ENCODE measurements at regions not wholly inside any gene's neighbourhood (a gene's known extent, or its start where the extent isn't known, plus 50 kb on each side); places are given as distances from the start of the nearest gene placed in this dataset.

DNA sequence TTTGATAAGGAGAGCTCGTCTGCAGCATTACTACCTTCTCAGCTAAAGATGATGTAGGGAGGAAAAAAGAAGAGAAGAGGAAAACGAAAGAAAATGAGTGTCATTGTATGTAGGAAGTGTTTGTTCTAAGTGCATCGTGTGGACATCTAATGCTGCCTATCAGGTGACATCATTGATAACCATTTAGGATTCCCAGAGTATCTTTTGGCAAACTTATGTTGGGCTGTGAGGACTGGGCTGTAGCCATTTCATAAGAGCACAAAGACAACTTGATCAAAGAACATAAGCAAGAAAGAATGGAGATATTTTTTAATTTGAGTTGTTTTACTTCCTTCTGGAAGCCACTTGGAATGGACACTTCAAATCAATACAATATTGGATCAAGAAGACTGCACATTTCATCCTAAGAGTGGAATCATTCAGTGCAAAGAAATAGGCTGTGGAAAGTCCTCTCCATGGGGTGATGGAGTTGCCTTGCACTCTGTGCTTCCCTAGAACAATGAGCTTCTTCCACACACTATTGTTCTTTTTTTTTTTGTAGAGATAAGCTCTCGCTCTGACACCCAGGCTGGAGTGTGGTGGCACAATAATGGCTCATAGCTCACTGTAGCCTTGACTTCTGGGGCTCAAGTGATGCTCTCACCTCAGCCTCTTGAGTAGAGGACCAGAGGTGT is 52.4 kb upstream of the UBL3 start:
- Mint-ChIP-seq H3K9me3 (no peaks in the 10 kb centered on the region), H3K27me3 (no peaks in the 10 kb centered on the region), H3K4me1 (peaks cover 26% of the 10 kb centered on the region), H3K36me3 (no peaks in the 10 kb centered on the region), H3K4me3 (peak overlapping the region; percentile 72), H3K27ac (peak overlapping the region; percentile 75)

DNA sequence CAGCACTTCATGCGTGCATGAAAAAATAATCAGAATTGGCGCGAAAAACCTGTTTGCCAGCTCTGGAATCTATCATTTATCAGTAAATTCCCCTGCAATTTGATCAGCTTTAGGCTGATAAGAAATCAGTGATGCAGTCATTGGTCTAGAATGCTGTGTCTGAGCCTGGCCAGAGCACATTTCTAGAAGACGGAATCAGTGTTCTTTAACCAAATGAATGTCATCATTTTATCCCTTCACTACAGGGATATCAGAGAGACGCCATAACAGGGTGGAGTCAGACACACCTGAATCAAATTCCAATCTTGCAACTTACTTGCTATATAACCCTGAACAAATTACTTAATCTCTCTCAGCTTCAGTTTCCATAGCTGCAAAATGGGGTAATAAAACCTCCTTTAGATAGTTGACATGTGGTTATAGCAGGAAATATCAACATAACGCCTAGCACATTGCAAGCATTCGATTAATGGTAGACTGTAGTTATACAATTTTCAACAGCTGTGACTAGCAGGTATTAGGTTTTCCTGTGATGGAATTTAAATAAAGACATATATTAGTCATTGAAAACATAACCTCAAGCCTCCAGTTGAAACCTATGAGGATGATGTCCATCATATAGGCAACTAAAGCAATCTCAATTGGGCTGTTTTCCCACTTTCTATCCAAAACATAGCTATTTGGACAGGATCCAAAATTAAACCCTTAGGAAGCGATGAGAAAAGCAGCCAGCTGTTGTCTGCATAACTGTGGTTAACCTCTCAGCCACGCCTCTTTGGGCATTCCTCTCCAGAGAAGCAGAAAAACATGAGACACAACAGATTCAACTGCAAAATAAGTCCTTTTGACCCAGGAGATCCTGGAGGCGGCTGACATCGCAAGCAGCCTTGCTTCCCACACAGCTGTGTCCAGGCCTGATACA is 51.6 kb upstream of the UBL3 start:
- no peaks in the 10 kb centered on the region for H3K36me3 Mint-ChIP-seq
- peak overlapping the region; percentile 72 for H3K4me3 Mint-ChIP-seq
- H3K4me1 Mint-ChIP-seq = peaks cover 26% of the 10 kb centered on the region
- no peaks in the 10 kb centered on the region for H3K27me3 Mint-ChIP-seq
- no peaks in the 10 kb centered on the region for H3K9me3 Mint-ChIP-seq
- peak overlapping the region; percentile 75 for H3K27ac Mint-ChIP-seq

All from activated naive CD4-positive, alpha-beta T cell treated with anti-CD3 and anti-CD28 coated beads, Interleukin-2, amount 50 U/mL, for 24 hours (primary cell).